ENCODE measurements at regions not wholly inside any gene's neighbourhood (a gene's known extent, or its start where the extent isn't known, plus 50 kb on each side); places are given as distances from the start of the nearest gene placed in this dataset.
A peak's percentile ranks its signal among the peaks of the same experiment; 100 is the strongest.

DNA sequence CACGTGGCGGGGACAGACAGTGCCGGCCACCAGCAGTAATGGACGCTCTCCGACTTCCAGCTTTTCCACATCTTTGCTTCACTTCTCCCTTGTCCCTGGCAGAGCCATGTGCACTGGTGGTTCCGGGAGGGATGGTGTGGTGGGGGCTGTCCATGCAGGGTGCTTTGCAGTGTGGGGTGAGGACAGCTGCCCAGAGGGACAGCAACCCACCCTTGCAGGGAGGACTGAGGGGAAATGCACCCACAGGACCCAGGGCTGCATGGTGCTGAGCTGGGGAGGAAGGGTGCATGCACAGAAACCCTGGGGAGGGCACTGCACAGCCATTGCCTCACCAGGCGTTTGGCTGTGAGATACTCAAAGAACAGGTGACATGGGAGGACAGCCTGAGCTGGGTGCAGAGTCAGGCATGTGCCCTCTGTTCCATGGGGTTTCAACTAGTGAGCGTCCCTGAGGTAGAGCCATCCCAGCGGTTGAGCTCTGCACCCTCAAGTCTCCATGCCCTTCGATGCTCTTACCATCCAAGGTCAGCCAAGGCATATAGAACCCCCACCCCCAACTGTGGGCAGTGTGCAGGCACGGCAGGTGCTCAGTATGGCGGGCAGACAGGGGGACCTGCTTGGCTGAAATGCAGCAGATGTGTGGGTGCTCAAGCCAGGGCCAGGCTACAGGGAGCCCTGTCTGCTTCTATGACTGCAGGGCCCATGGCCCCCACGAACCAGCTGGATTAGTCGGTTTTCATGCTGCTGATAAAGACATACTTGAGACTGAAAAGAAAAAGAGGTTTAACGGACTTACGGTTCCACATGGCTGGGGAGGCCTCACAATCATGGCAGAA, 239.7 kb downstream of the TTLL2 start:
- Histone ChIP-seq H3K4me3 (no peak overlapping the region), H3K27ac (no peak overlapping the region), H3K9me3 (no peaks in the 10 kb centered on the region), H3K36me3 (no peaks in the 10 kb centered on the region), H3K4me1 (peaks cover 18 to 24% of the 10 kb centered on the region in 2 donors), H3K27me3 (no peaks in the 10 kb centered on the region)
- ATAC-seq (no peak), DNase-seq (no peak)
- TF ChIP-seq POLR2A (IDR thresholded peaks at IDR 0.05), result no peak
- TF ChIP-seq, protein P1, sequence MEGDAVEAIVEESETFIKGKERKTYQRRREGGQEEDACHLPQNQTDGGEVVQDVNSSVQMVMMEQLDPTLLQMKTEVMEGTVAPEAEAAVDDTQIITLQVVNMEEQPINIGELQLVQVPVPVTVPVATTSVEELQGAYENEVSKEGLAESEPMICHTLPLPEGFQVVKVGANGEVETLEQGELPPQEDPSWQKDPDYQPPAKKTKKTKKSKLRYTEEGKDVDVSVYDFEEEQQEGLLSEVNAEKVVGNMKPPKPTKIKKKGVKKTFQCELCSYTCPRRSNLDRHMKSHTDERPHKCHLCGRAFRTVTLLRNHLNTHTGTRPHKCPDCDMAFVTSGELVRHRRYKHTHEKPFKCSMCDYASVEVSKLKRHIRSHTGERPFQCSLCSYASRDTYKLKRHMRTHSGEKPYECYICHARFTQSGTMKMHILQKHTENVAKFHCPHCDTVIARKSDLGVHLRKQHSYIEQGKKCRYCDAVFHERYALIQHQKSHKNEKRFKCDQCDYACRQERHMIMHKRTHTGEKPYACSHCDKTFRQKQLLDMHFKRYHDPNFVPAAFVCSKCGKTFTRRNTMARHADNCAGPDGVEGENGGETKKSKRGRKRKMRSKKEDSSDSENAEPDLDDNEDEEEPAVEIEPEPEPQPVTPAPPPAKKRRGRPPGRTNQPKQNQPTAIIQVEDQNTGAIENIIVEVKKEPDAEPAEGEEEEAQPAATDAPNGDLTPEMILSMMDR (IDR thresholded peaks at IDR 0.05 in 4 of 5, conservative IDR thresholded peaks at IDR 0.05 in 1 of 5), result no peak
- in situ Hi-C loops (cut with MboI; ENCODE audit: low sequenced_read_pairs in 4 of 4) (no loop called here), intact Hi-C loops (cut with DNase I; ENCODE audit: low total_unique reads) (no loop called here)

DNA sequence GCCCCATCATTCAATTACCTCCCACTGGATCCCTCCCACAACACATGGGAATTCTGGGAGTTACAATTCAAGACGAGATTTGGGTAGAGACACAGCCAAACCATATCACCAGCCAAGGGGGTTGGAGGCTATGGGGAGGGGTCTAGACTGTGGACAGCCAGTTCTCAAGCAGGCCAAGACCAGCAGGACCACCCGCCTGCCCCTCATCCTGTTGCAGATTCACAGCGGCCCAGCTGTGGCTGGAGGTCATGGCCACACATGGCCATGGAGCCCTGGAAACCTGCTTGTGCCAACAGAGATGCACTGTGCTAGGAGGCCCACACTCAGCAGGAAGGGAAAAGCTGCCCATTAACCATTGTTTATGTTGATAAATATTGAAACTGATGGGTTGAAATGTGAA, 240.5 kb downstream of the TTLL2 start:
- intact Hi-C loops (cut with DNase I; ENCODE audit: low total_unique reads), result no loop called here
- no peaks in the 10 kb centered on the region for H3K27me3 ChIP-seq
- no peak overlapping the region for H3K27ac ChIP-seq
- H3K36me3 ChIP-seq, result no peaks in the 10 kb centered on the region
- peaks cover 18 to 24% of the 10 kb centered on the region in 2 donors for H3K4me1 ChIP-seq
- H3K4me3 ChIP-seq, result no peak overlapping the region
- no peak for ATAC-seq
- no peak for TF ChIP-seq POLR2A (IDR thresholded peaks at IDR 0.05)
- TF ChIP-seq, protein P1 (IDR thresholded peaks at IDR 0.05 in 4 of 5, conservative IDR thresholded peaks at IDR 0.05 in 1 of 5), result no peak
- H3K9me3 ChIP-seq, result no peaks in the 10 kb centered on the region
- DNase-seq, result no peak
- in situ Hi-C loops (cut with MboI; ENCODE audit: low sequenced_read_pairs in 4 of 4), result no loop called here

DNA sequence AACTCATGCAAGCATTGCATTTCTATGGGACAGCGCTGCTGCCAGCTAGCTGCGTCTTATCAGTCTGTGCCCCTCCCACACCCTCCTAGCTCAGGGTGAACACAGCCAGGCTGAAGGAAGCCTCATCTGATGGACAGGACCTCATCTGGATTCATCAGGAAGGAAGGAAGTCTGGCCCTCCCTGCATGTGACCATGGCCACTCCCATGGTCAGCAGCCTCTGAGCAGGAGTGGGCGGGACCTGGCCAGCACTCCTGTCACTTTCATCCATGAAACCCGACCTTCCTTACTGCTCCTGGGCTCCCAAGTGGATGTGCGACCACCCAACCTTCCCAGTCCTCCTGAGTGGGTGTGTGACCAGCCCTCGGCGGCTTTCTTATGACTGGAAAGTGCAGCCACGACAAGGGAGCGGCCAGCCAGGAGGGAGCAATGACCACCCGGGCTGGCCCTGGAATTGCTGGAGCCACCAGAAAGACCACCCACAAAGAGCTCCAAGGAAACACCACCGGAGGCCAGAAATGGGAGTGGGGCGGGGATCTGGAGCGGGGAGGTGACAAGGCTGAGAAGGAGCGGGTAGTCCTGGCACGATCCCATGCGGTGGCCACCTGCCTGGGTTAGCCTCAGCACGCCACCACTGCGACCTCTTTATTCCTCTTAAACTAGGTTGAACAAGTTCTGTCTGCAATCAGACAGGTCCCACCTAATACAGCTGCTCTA, 241.2 kb downstream of the TTLL2 start:
- intact Hi-C loops (cut with DNase I; ENCODE audit: low total_unique reads) (no loop called here), in situ Hi-C loops (cut with MboI; ENCODE audit: low sequenced_read_pairs in 4 of 4) (no loop called here)
- TF ChIP-seq POLR2A (IDR thresholded peaks at IDR 0.05), result no peak
- TF ChIP-seq, protein P1 (IDR thresholded peaks at IDR 0.05 in 4 of 5, conservative IDR thresholded peaks at IDR 0.05 in 1 of 5), result no peak
- Histone ChIP-seq H3K9me3 (no peaks in the 10 kb centered on the region), H3K27me3 (no peaks in the 10 kb centered on the region), H3K36me3 (no peaks in the 10 kb centered on the region), H3K27ac (peak overlapping the region in 2 of 4 donors; percentile 27 to 77), H3K4me1 (peaks cover 18 to 24% of the 10 kb centered on the region in 2 donors), H3K4me3 (no peak overlapping the region)
- DNase-seq, result peak in 1 of 2 donors; percentile 38
- ATAC-seq, result peak; percentile 45 to 55

DNA sequence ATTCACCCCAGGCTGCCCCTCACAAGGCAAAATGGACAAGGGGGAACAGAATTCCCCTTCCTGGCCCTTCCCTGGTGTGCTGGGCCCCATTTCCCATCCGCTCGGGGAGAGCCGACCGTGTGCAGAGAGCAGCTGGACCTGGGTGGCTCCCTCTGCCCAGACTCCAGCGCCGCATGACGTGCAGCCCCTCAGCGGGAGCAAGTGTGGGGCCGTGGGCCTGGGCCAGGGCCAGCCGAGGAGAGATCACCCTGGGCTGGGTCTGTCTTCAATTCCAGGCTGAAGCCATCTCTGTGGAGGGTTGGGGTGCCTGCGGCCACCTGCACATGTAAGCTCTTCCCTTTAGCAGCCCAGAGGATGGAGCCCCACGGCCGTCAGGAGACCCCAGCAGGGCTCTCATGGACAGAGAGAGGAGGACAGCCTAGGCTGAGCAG, 241.8 kb downstream of the TTLL2 start:
- H3K27ac ChIP-seq, result peak overlapping the region in 2 of 4 donors; percentile 27 to 77
- DNase-seq (no peak), ATAC-seq (peak in 1 of 2 donors; percentile 18)
- intact Hi-C loops (cut with DNase I; ENCODE audit: low total_unique reads), result no loop called here
- no peaks in the 10 kb centered on the region for H3K27me3 ChIP-seq
- no peak overlapping the region for H3K4me3 ChIP-seq
- no peaks in the 10 kb centered on the region for H3K36me3 ChIP-seq
- TF ChIP-seq POLR2A (IDR thresholded peaks at IDR 0.05), result no peak
- TF ChIP-seq, protein P1 (IDR thresholded peaks at IDR 0.05 in 4 of 5, conservative IDR thresholded peaks at IDR 0.05 in 1 of 5), result no peak
- H3K4me1 ChIP-seq, result peaks cover 18 to 24% of the 10 kb centered on the region in 2 donors
- in situ Hi-C loops (cut with MboI; ENCODE audit: low sequenced_read_pairs in 4 of 4), result no loop called here
- H3K9me3 ChIP-seq, result no peaks in the 10 kb centered on the region
